ENCODE measurements at regions not wholly inside any gene's neighbourhood (a gene's known extent, or its start where the extent isn't known, plus 50 kb on each side); places are given as distances from the start of the nearest gene placed in this dataset.

GRCh38 chr5:118646917-118647316 lies 341.4 kb downstream of the DTWD2 start:
- RAD21 ChIA-PET (ENCODE audit: unreplicated experiment): no interaction called here
- no peak overlapping the region for H3K4me3 ChIP-seq
- no peak overlapping the region for H3K27ac ChIP-seq (ENCODE audit: control insufficient read depth, insufficient read depth)
- CTCF ChIA-PET: no interaction called here
- no peak overlapping the region for H3K9ac ChIP-seq (ENCODE audit: control insufficient read depth, insufficient read depth, low read length)
- POLR2A ChIA-PET: no interaction called here
- no peaks in the 10 kb centered on the region for H4K20me1 ChIP-seq (ENCODE audit: control insufficient read depth, insufficient read depth)
- SMC1A ChIA-PET (ENCODE audit: uncharacterized antibody, unreplicated experiment): no interaction called here
- in situ Hi-C loops (cut with MboI): no loop called here
- intact Hi-C loops (cut with micrococcal nuclease; ENCODE audit: unreplicated experiment): no loop called here
- no peak overlapping the region for H3K4me2 ChIP-seq (ENCODE audit: control insufficient read depth, insufficient read depth)
- no peaks in the 10 kb centered on the region for H3K4me1 ChIP-seq (ENCODE audit: control insufficient read depth, insufficient read depth, low read length)
- no peak for ATAC-seq
- H2AFZ ChIP-seq (ENCODE audit: control insufficient read depth, low read depth, low read length): no peak overlapping the region
- no peaks in the 10 kb centered on the region for H3K79me2 ChIP-seq (ENCODE audit: control insufficient read depth, insufficient read depth, low read length)
- no peaks in the 10 kb centered on the region for H3K36me3 ChIP-seq (ENCODE audit: control insufficient read depth in 2 of 2, insufficient read depth in 2 of 2, low read length in 1 of 2)
- TF ChIP-seq EGR1 (IDR thresholded peaks at IDR 0.05; ENCODE audit: borderline replicate concordance in 1 of 2, low read depth in 2 of 2, low read length in 2 of 2) (no peak), ZNF217 (IDR thresholded peaks at IDR 0.05) (no peak), SMAD1 (IDR thresholded peaks at IDR 0.05; ENCODE audit: low read depth, partially characterized antibody) (no peak)
- FAIRE-seq: no peak
- no peaks in the 10 kb centered on the region for H3K27me3 ChIP-seq (replicated peaks in 1 of 2; ENCODE audit: control insufficient read depth in 2 of 2, insufficient read depth in 2 of 2, low read length in 1 of 2)
- no TSS peak for BruUV-seq (replicated peaks)
- WGBS (ENCODE audit: insufficient coverage, insufficient replicate concordance, low lambda C conversion rate, missing lambda C conversion rate): 54% methylated on average over 5 of the region's 6 CpGs
- no peaks in the 10 kb centered on the region for H3K9me3 ChIP-seq (replicated peaks; ENCODE audit: control insufficient read depth, insufficient read depth, low read length)
- no peak for DNase-seq (ENCODE audit: low read depth, low spot score)

- no peaks in the 10 kb centered on the region for H3K4me1 ChIP-seq (ENCODE audit: control insufficient read depth, insufficient read depth, low read length)
- ChIA-PET POLR2A (no interaction called here), RAD21 (ENCODE audit: unreplicated experiment) (no interaction called here), CTCF (no interaction called here), SMC1A (ENCODE audit: uncharacterized antibody, unreplicated experiment) (no interaction called here)
- no peaks in the 10 kb centered on the region for H3K9me3 ChIP-seq (replicated peaks; ENCODE audit: control insufficient read depth, insufficient read depth, low read length)
- BruUV-seq (replicated peaks): no TSS peak
- no peak overlapping the region for H3K4me2 ChIP-seq (ENCODE audit: control insufficient read depth, insufficient read depth)
- in situ Hi-C loops (cut with MboI): no loop called here
- FAIRE-seq (no peak), DNase-seq (ENCODE audit: low read depth, low spot score) (no peak), ATAC-seq (no peak)
- H4K20me1 ChIP-seq (ENCODE audit: control insufficient read depth, insufficient read depth): no peaks in the 10 kb centered on the region
- no peaks in the 10 kb centered on the region for H3K27me3 ChIP-seq (replicated peaks in 1 of 2; ENCODE audit: control insufficient read depth in 2 of 2, insufficient read depth in 2 of 2, low read length in 1 of 2)
- intact Hi-C loops (cut with micrococcal nuclease; ENCODE audit: unreplicated experiment): no loop called here
- WGBS (ENCODE audit: insufficient coverage, insufficient replicate concordance, low lambda C conversion rate, missing lambda C conversion rate): 44% methylated on average over 9 of the region's 9 CpGs
- no peaks in the 10 kb centered on the region for H3K36me3 ChIP-seq (ENCODE audit: control insufficient read depth in 2 of 2, insufficient read depth in 2 of 2, low read length in 1 of 2)
- H3K27ac ChIP-seq (ENCODE audit: control insufficient read depth, insufficient read depth): no peak overlapping the region
- no peak overlapping the region for H2AFZ ChIP-seq (ENCODE audit: control insufficient read depth, low read depth, low read length)
- no peak overlapping the region for H3K9ac ChIP-seq (ENCODE audit: control insufficient read depth, insufficient read depth, low read length)
- no peaks in the 10 kb centered on the region for H3K79me2 ChIP-seq (ENCODE audit: control insufficient read depth, insufficient read depth, low read length)
- no peak overlapping the region for H3K4me3 ChIP-seq
- no peak for TF ChIP-seq SMAD5 (IDR thresholded peaks at IDR 0.05; ENCODE audit: low read depth)
- TF ChIP-seq ZBTB40 (IDR thresholded peaks at IDR 0.05; ENCODE audit: borderline replicate concordance): no peak
- TF ChIP-seq ZNF274 (IDR thresholded peaks at IDR 0.05; ENCODE audit: insufficient read depth, insufficient read length): no peak
- TF ChIP-seq CHD1 (IDR thresholded peaks at IDR 0.05; ENCODE audit: low read depth, low read length): no peak
- no peak for TF ChIP-seq BACH1 (IDR thresholded peaks at IDR 0.05; ENCODE audit: borderline replicate concordance)
- TF ChIP-seq, protein P1, sequence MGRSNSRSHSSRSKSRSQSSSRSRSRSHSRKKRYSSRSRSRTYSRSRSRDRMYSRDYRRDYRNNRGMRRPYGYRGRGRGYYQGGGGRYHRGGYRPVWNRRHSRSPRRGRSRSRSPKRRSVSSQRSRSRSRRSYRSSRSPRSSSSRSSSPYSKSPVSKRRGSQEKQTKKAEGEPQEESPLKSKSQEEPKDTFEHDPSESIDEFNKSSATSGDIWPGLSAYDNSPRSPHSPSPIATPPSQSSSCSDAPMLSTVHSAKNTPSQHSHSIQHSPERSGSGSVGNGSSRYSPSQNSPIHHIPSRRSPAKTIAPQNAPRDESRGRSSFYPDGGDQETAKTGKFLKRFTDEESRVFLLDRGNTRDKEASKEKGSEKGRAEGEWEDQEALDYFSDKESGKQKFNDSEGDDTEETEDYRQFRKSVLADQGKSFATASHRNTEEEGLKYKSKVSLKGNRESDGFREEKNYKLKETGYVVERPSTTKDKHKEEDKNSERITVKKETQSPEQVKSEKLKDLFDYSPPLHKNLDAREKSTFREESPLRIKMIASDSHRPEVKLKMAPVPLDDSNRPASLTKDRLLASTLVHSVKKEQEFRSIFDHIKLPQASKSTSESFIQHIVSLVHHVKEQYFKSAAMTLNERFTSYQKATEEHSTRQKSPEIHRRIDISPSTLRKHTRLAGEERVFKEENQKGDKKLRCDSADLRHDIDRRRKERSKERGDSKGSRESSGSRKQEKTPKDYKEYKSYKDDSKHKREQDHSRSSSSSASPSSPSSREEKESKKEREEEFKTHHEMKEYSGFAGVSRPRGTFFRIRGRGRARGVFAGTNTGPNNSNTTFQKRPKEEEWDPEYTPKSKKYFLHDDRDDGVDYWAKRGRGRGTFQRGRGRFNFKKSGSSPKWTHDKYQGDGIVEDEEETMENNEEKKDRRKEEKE (IDR thresholded peaks at IDR 0.05): no peak
- TF ChIP-seq YBX1 (IDR thresholded peaks at IDR 0.05): no peak
Observed at GRCh38 chr5:118637947-118638670, 350.2 kb downstream of the DTWD2 start.

All from GM12878 (cell line).